Stomach (tissue), 8 donors: ENCODE measurements at regions not wholly inside any gene's neighbourhood (a gene's known extent, or its start where the extent isn't known, plus 50 kb on each side); places are given as distances from the start of the nearest gene placed in this dataset.

ENCODE experiments used
- DNase-seq, 2 donors: peaks; one replicate each; pipeline versions ENCODE4 v3.0.0 to v3.0.0-alpha.2; 2013 to 2019
- H3K27ac ChIP-seq, 5 donors: fragments of 200-600 bp in 4 of 5; sonication (generic) in 4 of 5; one replicate each; pipeline ENCODE4 v1.5.1; 2013 to 2019; ENCODE audit warnings: mild to moderate bottlenecking in 1 of 5, moderate library complexity in 1 of 5
- H3K27me3 ChIP-seq, 3 donors: fragments of 200-600 bp; sonication (generic); one replicate each; pipeline ENCODE4 v1.5.1; 2017 to 2019; ENCODE audit warnings: mixed run types in 1 of 3
- H3K36me3 ChIP-seq, 4 donors: fragments of 200-600 bp; sonication (generic); 1 replicate in 3 of 4; 2 replicates in 1 of 4; pipeline ENCODE4 v1.5.1; 2016 to 2019
- H3K4me1 ChIP-seq, 4 donors: fragments of 200-600 bp; sonication (generic); one replicate each; pipeline ENCODE4 v1.5.1; 2016 to 2019
- H3K4me3 ChIP-seq, 4 donors: fragments of 200-600 bp; sonication (generic) in 3 of 4; one replicate each; pipeline ENCODE4 v1.5.1; 2016 to 2019; ENCODE audit warnings: mild to moderate bottlenecking in 1 of 4
- H3K9me3 ChIP-seq, 4 donors: fragments of 200-600 bp; sonication (generic); one replicate each; pipeline ENCODE4 v1.5.1; 2016 to 2019
- CTCF ChIP-seq, 7 experiments: fragments of 450-650 bp in 4 of 7; fragments of 200-600 bp in 3 of 7; sonication (generic) in 3 of 7; IDR thresholded peaks; one replicate each; pipeline ENCODE4 v1.5.1; 2016 to 2019; ENCODE audit warnings: antibody characterized with exemption in 7 of 7, control low read depth in 2 of 7, mild to moderate bottlenecking in 1 of 7
- EP300 ChIP-seq: sonication (generic); formaldehyde crosslinking; IDR thresholded peaks from one replicate; pipeline ENCODE4 v1.6.1; 2017; ENCODE audit warnings: antibody characterized with exemption
- POLR2A ChIP-seq, 4 donors: fragments of 450-650 bp; IDR thresholded peaks; one replicate each; pipeline ENCODE4 v1.6.1; 2016; ENCODE audit warnings: antibody characterized with exemption in 4 of 4, control low read depth in 2 of 4, mild to moderate bottlenecking in 1 of 4, moderate library complexity in 1 of 4
- POLR2AphosphoS5 ChIP-seq, 3 donors: sonication (generic); formaldehyde crosslinking; IDR thresholded peaks; one replicate each; pipeline ENCODE4 v1.6.1; 2016; ENCODE audit warnings: antibody characterized with exemption in 3 of 3
- WGBS, 5 donors: extraction: QIAGEN DNeasy Blood & Tissue Kit in 3 of 5; methylation state at CpG; one replicate each; pipeline versions ENCODE4 v1.1.5 to v1.1.7; 2013 to 2018; 5-methylcytosine and 5-hydroxymethylcytosine counted together
- intact Hi-C: fragments of 100-400 bp; cut with DNase I; formaldehyde crosslinking; loops from one replicate; pipeline ENCODE4 v1.15.1; 2023; ENCODE audit warnings: low total_unique reads
- donor health status: healthy with polysubstance abuse.
- donor health status: Bipolar disorder and iron deficiency.
- donor health status: healthy.

- Histone ChIP-seq H3K36me3 (no peaks in the 10 kb centered on the region), H3K4me1 (no peaks in the 10 kb centered on the region), H3K27me3 (no peaks in the 10 kb centered on the region), H3K9me3 (peaks cover 0 to 4% (median 0%) of the 10 kb centered on the region in 4 donors), H3K27ac (no peak overlapping the region), H3K4me3 (no peak overlapping the region)
- DNase-seq: no peak
- intact Hi-C loops: no loop called here
- 14 to 48% (median 34%) methylated on average over 2 of the region's 2 CpGs for WGBS, 5 donors
- TF ChIP-seq POLR2AphosphoS5 (IDR thresholded peaks at IDR 0.05) (no peak), POLR2A (IDR thresholded peaks at IDR 0.05) (no peak), CTCF (IDR thresholded peaks at IDR 0.05) (no peak), EP300 (no peak)
Observed at GRCh38 chr1:55658917-55659316, 443.8 kb upstream of the USP24 start.

DNA sequence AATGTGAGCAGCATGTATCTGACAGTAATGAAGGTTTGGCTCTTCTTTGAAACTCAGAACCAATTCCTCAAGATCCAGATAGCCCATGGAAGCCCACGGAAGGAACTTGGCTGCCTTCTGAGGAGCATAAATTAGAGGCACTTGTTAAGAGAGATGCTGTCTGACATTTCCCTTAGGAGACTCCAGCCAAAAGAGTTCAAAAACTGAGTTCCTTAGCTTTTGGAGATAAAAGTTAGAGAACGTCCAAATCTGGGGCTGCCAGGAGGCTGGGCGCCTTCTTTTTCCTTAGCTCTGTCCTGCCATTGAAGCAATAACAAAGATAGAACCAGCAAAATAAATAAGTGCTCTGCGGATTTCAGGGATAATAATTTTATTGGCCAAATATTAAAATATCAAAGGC, 439.6 kb upstream of the USP24 start:
- TF ChIP-seq CTCF (IDR thresholded peaks at IDR 0.05) (no peak), EP300 (no peak), POLR2AphosphoS5 (IDR thresholded peaks at IDR 0.05) (no peak), POLR2A (IDR thresholded peaks at IDR 0.05) (no peak)
- Histone ChIP-seq H3K36me3 (no peaks in the 10 kb centered on the region), H3K27ac (no peak overlapping the region), H3K27me3 (no peaks in the 10 kb centered on the region), H3K4me1 (no peaks in the 10 kb centered on the region), H3K4me3 (no peak overlapping the region), H3K9me3 (no peaks in the 10 kb centered on the region)
- intact Hi-C loops: no loop called here
- 55 to 83% (median 64%) methylated on average over 4 of the region's 4 CpGs for WGBS, 5 donors
- DNase-seq: no peak

DNA sequence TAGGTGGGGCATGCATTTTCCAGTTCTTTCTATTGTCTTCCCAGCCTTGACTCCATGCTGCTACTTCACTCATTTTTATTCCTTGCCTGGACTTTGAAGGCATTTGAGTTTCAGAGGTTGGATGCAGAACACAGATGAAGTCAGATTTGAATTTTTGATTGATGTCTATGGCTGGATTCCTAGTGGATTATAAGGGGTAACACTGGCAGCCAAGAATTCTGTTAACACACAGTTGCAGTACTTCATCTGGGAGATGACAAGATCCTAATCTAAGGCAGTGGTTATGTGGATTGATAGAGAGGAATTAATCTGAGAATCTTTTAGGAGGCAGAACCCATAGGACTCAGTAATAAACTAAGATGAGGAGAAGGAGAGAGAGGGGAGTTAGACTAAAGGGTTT, 439.0 kb upstream of the USP24 start:
- H3K4me3 ChIP-seq: no peak overlapping the region
- no peak for DNase-seq
- intact Hi-C loops: no loop called here
- no peaks in the 10 kb centered on the region for H3K27me3 ChIP-seq
- TF ChIP-seq POLR2AphosphoS5 (IDR thresholded peaks at IDR 0.05) (no peak), EP300 (no peak), CTCF (IDR thresholded peaks at IDR 0.05) (no peak), POLR2A (IDR thresholded peaks at IDR 0.05) (no peak)
- no peak overlapping the region for H3K27ac ChIP-seq
- H3K9me3 ChIP-seq: no peaks in the 10 kb centered on the region
- no peaks in the 10 kb centered on the region for H3K36me3 ChIP-seq
- H3K4me1 ChIP-seq: no peaks in the 10 kb centered on the region

DNA sequence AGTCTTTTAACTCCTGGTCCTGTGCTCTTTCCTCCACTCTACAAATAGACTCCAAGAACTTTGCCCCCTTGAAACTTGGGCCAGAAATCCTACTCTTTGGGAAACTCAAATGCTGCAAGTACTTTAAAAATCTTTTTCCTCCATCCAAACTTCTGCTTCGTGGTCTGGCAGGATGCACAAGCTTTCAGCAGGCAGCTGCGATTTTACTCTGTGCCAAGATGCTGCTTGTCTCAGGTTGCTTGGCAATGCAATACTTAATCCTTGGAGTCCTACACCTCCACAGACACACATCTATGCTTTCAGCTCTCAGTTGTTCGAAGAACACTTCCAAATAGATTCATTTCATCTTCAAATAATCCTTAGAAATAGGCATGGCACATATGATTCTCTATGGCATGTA, 435.3 kb upstream of the USP24 start:
- 44 to 57% (median 53%) methylated on average over 3 of the region's 3 CpGs for WGBS, 5 donors
- Histone ChIP-seq H3K4me1 (no peaks in the 10 kb centered on the region), H3K36me3 (no peaks in the 10 kb centered on the region), H3K27me3 (no peaks in the 10 kb centered on the region), H3K27ac (no peak overlapping the region), H3K9me3 (no peaks in the 10 kb centered on the region), H3K4me3 (no peak overlapping the region)
- DNase-seq: peak in 1 of 2 donors; percentile 26
- TF ChIP-seq POLR2A (IDR thresholded peaks at IDR 0.05) (no peak), EP300 (no peak), CTCF (IDR thresholded peaks at IDR 0.05) (no peak), POLR2AphosphoS5 (IDR thresholded peaks at IDR 0.05) (no peak)
- intact Hi-C loops: no loop called here
